Midbrain (tissue), 1 donor: ENCODE measurements at regions not wholly inside any gene's neighbourhood (a gene's known extent, or its start where the extent isn't known, plus 50 kb on each side); places are given as distances from the start of the nearest gene placed in this dataset.

Source experiments
- DNase-seq: peaks from one replicate; lab custom pipeline; 2025; lab: John Stamatoyannopoulos, UW

DNA sequence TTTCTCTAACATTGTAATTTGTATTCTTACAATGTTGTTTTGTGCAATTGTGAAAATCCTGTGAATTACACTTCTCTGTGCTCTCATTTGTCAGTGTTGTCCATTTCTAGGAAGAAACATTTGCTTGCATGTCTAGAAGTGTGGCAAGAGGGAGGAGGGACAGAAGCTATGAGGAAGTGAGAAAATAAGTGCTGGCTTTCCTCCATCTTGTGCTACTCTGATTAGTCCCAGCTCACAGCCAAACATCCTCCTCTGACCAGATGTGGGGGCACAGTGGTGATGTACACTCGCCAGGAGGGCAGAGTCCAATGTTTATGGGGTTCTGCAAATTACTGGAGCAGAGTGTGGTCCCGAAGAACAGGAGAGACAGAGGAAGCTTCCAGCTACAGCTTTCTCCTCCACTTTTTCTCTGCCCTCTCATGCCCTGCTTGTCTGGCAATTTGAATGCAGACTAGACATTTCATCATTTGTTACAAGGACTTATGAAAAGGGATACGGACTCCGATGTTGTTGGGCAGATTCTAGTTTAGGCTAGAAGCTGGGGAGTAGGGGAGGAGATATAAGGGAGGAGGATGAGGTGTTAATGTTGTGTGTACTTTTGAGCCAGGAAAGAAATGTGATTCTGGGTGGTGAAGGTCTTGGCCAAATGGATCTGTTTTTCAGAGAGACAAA, 131.0 kb upstream of the C1GALT1 start:
- DNase-seq, result peak; percentile 2

DNA sequence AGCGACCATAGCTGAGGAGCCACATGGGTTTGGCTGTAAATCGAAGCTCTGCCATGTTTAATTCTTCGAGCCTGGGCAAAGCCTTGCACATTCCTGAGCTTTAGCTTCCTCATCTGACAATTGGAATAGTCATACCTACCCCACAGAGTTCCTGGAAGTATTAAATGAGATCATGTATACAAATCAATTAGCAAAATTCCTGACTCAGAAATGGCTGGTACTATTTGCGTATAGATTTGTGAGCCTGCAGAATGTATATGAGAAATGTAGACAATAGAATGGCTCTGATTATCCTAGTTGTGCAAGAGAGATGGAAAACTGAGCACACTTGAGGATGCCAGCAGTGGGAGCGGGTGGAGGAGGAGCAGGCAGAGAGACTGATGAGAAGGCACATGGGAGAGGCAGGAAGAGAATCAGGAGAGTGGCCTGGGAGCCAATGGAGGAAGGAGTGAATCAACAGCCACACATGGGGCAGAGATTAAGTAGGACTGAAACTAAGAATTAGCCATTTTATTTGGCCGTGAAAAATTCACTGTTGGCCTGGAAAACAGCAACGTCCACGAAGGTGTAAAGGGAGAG, 128.0 kb upstream of the C1GALT1 start:
- no peak for DNase-seq

DNA sequence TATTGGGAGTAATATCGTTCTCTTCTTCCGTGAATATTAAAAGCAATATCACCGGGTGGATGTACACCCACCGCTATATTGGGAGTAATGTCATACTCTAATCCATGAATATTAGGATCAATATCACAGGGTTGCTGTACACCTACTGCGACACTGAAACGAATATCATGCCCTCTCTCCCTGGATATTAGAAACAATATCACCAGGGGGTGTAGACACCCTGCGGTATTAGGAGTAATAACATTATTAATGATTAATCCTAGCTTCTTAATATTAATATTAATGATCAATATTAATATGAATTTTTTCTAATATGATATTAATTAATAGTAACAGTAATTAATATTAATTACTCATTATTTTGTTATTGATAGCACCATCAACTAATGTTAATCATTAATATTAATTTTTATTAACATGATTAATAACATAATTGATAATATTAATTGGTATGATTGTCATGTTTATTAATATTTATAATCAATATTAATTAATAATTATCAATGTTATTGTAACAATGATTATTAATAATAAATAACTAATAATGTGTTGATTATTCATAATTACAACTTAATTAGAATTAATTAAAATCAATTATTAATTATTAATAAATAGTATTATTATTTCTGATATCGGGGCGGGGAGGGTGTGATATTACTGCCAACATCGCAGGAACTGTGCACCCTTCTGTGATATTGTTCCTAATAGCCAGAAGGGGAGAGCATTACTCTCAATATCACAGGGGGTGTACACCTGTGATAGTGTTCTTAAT, 121.3 kb upstream of the C1GALT1 start:
- no peak for DNase-seq

GRCh38 chr7:7077945-7078344, 104.4 kb upstream of the C1GALT1 start:
- DNase-seq, result no peak

DNA sequence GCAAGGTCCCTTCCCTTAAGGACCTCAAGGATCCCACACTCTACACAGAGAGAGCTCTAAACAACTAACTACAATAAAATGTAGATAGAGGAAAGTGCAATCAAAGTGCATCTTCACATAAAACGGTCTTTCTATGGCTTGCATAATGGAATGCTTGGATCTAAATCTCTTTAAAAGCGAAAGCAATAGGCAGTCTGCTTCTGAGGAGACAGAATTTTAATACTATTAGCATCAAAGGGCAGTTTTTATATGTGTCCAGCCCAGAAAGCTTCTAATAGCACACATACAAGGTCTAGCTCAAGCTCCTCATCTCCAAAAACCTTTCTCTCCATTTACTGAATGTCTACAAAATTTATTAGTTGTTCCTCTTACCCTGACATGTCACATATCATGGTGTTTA, 101.5 kb upstream of the C1GALT1 start:
- no peak for DNase-seq

DNA sequence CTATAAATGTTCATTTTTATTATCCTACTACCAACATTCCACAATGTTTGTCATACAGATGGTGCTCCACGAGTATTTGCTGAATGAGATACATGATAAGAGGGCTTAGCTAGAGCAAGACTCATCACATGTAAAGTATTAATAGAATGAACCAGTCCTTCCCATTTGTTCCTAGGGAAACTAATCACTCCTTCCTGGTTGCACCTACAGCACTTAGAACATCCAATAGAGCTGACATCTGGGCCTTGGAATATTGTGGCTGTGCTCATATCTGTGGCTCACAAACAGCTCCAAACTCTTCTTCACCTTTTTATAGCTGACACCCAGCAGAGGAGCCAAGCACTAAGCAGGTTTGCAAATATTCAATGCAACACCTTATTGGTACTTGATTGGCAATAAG, 91.9 kb upstream of the C1GALT1 start:
- DNase-seq, result no peak

- no peak for DNase-seq
These were observed 84.0 kb upstream of the C1GALT1 start for GRCh38 chr7:7098280-7098818.

DNA sequence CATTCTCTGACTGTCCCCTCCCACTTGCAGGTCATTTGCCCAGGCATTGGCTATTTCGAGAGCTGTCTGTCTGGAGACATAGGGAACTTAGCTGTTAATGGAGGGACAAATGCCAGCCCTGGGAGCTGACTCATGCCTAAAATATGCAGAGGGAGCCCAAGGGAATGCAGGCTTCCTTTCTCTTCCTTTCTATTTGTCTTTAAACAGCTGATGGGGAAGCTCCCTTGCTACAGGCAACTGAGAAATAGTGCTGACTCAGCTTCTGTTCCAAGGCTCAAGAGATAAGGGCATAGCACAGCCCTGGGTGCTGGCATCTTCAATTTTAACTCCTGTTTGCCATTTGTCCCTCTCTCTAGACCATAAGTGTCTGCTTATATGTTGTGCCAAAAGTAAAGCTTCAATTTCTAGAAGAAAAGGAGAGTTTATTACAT, 82.7 kb upstream of the C1GALT1 start:
- DNase-seq, result peak; percentile 44

DNA sequence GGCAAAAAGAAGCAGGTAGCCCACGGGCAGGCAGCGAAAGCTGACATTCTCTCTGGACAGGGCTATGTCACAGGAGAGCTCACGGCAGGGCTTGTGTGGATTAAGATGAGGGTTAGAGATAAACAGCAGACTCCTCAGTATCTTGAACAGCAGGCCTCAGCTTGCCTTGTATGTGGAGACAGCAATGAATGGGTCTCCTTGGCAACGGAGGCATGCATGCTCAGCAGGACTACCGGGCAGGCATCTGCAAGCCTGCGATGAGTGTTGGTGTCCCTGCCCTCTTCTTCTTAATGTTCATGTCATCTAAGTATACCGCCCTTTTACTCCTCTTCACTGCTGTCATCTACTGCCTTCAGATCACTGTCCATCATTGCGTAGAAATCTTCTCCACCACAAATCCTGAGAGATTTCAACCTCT, 81.9 kb upstream of the C1GALT1 start:
- DNase-seq, result no peak

DNA sequence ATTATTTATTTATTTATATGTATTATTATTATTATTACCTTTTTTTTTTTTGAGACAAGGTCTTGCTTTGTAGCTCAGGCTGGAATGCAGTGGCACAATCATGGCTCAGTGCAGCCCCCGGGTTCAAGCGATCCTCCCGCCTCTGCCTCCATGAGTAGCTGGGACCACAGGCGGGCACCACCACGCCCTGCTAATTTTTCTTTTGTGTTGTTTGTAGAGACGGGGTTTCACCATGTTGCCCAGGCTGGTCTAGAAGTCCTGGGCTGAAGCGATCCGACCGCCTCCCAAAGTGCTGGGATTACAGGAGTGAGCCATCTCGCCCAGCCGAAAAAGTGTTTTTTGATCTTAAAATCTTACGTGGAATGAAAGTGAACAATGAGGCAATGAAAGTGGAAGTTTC, 79.4 kb upstream of the C1GALT1 start:
- DNase-seq, result no peak

DNA sequence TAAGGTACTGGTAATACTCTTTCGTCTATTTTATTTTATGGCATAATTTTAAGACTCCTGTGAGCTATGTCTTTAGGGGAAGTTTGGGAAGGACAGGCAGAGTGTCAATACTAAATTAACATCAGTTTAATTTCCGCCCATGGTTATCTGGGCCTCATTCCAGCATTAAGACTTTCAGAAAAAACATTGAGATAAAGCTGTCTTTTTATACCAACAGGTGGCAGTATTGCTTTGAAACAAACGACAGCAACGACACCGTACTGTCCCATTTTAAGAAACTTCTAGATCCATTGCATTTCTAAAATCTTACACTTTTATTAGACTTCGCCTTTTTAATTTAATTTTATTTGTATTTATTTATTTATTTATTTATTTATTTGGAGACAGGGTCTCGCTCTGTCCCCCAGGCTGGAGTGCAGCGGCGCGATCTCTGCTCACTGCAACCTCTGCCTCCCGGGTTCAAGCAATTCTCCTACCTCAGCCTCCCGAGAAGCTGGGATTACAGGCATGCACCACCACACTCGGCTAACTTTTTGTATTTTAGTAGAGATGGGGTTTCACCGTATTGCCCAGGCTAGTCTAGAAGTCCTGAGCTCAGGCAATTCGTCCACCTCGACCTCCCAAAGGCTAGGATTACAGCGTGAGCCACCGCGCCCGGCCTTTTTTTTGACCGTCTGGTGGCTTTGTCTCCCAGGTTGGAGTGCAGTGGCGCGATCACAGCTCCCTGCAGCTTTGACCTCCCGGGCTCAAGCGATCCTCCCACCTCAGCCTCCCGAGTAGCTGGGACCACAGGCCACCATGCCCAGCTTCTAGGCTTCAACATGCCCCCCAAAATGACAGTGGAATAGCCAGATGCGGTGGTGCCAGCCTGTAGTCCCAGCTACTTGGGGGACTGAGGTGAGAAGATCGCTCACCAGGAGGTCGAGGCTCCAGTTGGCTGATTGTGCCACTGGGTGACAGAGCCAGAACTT, 78.7 kb upstream of the C1GALT1 start:
- peak; percentile 59 for DNase-seq

- no peak for DNase-seq
These were observed 78.0 kb upstream of the C1GALT1 start for GRCh38 chr7:7104314-7104698.

DNA sequence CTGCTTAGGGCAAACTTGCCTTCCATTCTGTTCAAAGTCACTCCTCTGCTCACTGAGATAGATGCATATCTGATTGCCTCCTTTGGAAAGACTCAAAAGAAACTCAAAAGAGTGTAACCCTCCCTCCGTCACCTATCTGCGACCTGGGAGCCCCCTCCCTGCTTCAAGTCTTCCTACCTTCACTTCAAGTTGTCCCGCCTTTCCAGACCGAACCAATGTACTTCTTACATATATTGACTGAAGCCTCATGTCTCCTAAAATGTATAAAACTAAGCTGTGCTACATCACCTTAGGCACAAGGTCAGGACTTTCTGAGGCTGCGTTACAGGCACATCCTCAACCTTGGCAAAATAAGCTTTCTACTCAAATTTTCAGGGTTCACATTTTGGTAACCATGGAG, 77.4 kb upstream of the C1GALT1 start:
- no peak for DNase-seq

- DNase-seq, result no peak
These were observed 76.4 kb upstream of the C1GALT1 start for GRCh38 chr7:7105800-7106582.

- DNase-seq, result no peak
These were observed 73.4 kb upstream of the C1GALT1 start for GRCh38 chr7:7108931-7109330.

- DNase-seq, result no peak
These were observed 72.4 kb upstream of the C1GALT1 start for GRCh38 chr7:7109934-7110333.

GRCh38 chr7:7110706-7111105, 71.6 kb upstream of the C1GALT1 start:
- no peak for DNase-seq

- no peak for DNase-seq
These were observed 69.5 kb upstream of the C1GALT1 start for GRCh38 chr7:7112868-7113267.

GRCh38 chr7:7114575-7115291, 67.6 kb upstream of the C1GALT1 start:
- DNase-seq, result no peak

- DNase-seq, result no peak
These were observed 64.3 kb upstream of the C1GALT1 start for GRCh38 chr7:7117935-7118586.
